ENCODE measurements at regions not wholly inside any gene's neighbourhood (a gene's known extent, or its start where the extent isn't known, plus 50 kb on each side); places are given as distances from the start of the nearest gene placed in this dataset.

DNA sequence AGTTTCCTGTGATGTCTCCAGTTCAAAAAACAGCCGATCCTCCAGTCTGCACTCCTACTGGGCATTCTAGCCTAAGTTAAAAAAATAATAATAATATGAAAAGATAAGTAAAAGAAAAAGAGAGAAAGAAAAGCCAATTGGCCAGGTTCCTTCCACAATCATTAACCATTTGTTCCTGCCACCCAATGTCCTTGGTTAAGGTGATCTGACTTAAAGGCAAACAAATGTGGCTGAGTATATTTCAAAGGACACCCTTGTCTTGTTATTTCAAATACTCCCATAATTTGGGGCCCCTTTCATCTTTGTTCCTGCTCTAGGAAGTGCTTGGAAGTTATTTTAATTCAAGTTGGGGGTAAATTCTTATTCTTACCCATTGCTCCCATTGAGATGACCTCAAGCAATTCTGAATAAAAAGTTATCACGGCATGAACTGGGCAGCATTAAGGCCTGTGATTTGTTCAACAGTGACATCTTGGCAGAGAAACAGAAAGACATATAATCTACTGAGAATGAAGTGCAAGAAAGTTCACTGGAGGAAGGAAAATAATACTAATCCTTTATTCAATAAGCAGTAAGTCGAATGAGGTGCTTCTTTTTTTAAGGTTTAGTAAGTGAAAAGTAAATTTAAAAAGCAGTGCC is 1054.5 kb upstream of the FANCL start:
- no peak for DNase-seq (ENCODE audit: low read depth in 6 of 9, low spot score in 9 of 9)
- H3K4me1 ChIP-seq (ENCODE audit: control insufficient read depth in 2 of 2, insufficient read depth in 2 of 2, low read length in 2 of 2), result no peaks in the 10 kb centered on the region
- H3K9me3 ChIP-seq (ENCODE audit: control insufficient read depth in 2 of 2, insufficient read depth in 1 of 2, low read length in 1 of 2), result no peaks in the 10 kb centered on the region
- no peaks in the 10 kb centered on the region for H3K27me3 ChIP-seq (ENCODE audit: control insufficient read depth in 2 of 2, insufficient read depth in 1 of 2, low read length in 1 of 2)
- WGBS, result 94% methylated on average over 3 of the region's 3 CpGs
- H3K4me3 ChIP-seq (ENCODE audit: low read length in 2 of 2), result no peak overlapping the region
- H3K36me3 ChIP-seq (ENCODE audit: control insufficient read depth in 2 of 2, insufficient read depth in 2 of 2, low read length in 1 of 2), result no peaks in the 10 kb centered on the region
- no peak overlapping the region for H3K27ac ChIP-seq (ENCODE audit: low read depth in 1 of 2, low read length in 1 of 2)

- no peaks in the 10 kb centered on the region for H3K36me3 ChIP-seq (ENCODE audit: control insufficient read depth in 2 of 2, insufficient read depth in 2 of 2, low read length in 1 of 2)
- no peaks in the 10 kb centered on the region for H3K27me3 ChIP-seq (ENCODE audit: control insufficient read depth in 2 of 2, insufficient read depth in 1 of 2, low read length in 1 of 2)
- H3K4me1 ChIP-seq (ENCODE audit: control insufficient read depth in 2 of 2, insufficient read depth in 2 of 2, low read length in 2 of 2), result no peaks in the 10 kb centered on the region
- no peaks in the 10 kb centered on the region for H3K9me3 ChIP-seq (ENCODE audit: control insufficient read depth in 2 of 2, insufficient read depth in 1 of 2, low read length in 1 of 2)
- no peak for DNase-seq (ENCODE audit: low read depth in 6 of 9, low spot score in 9 of 9)
- no peak overlapping the region for H3K27ac ChIP-seq (ENCODE audit: low read depth in 1 of 2, low read length in 1 of 2)
- WGBS, result 97% methylated on average over 2 of the region's 2 CpGs
- no peak overlapping the region for H3K4me3 ChIP-seq (ENCODE audit: low read length in 2 of 2)
These were observed 1047.6 kb upstream of the FANCL start for GRCh38 chr2:59288771-59289170.

- DNase-seq (ENCODE audit: low read depth in 6 of 9, low spot score in 9 of 9), result no peak
- H3K36me3 ChIP-seq (ENCODE audit: control insufficient read depth in 2 of 2, insufficient read depth in 2 of 2, low read length in 1 of 2), result no peaks in the 10 kb centered on the region
- H3K9me3 ChIP-seq (ENCODE audit: control insufficient read depth in 2 of 2, insufficient read depth in 1 of 2, low read length in 1 of 2), result no peaks in the 10 kb centered on the region
- H3K27me3 ChIP-seq (ENCODE audit: control insufficient read depth in 2 of 2, insufficient read depth in 1 of 2, low read length in 1 of 2), result no peaks in the 10 kb centered on the region
- H3K4me3 ChIP-seq (ENCODE audit: low read length in 2 of 2), result no peak overlapping the region
- 96% methylated on average over 6 of the region's 6 CpGs for WGBS
- no peaks in the 10 kb centered on the region for H3K4me1 ChIP-seq (ENCODE audit: control insufficient read depth in 2 of 2, insufficient read depth in 2 of 2, low read length in 2 of 2)
- H3K27ac ChIP-seq (ENCODE audit: low read depth in 1 of 2, low read length in 1 of 2), result no peak overlapping the region
These were observed 1041.4 kb upstream of the FANCL start for GRCh38 chr2:59282374-59283057.

- H3K4me1 ChIP-seq (ENCODE audit: control insufficient read depth in 2 of 2, insufficient read depth in 2 of 2, low read length in 2 of 2), result no peaks in the 10 kb centered on the region
- H3K9me3 ChIP-seq (ENCODE audit: control insufficient read depth in 2 of 2, insufficient read depth in 1 of 2, low read length in 1 of 2), result no peaks in the 10 kb centered on the region
- H3K36me3 ChIP-seq (ENCODE audit: control insufficient read depth in 2 of 2, insufficient read depth in 2 of 2, low read length in 1 of 2), result no peaks in the 10 kb centered on the region
- H3K4me3 ChIP-seq (ENCODE audit: low read length in 2 of 2), result no peak overlapping the region
- no peak for DNase-seq (ENCODE audit: low read depth in 6 of 9, low spot score in 9 of 9)
- 94% methylated on average over 5 of the region's 5 CpGs for WGBS
- no peak overlapping the region for H3K27ac ChIP-seq (ENCODE audit: low read depth in 1 of 2, low read length in 1 of 2)
- no peaks in the 10 kb centered on the region for H3K27me3 ChIP-seq (ENCODE audit: control insufficient read depth in 2 of 2, insufficient read depth in 1 of 2, low read length in 1 of 2)
These were observed 1036.5 kb upstream of the FANCL start for GRCh38 chr2:59277671-59278070.

- Histone ChIP-seq H3K4me3 (ENCODE audit: low read length in 2 of 2) (no peak overlapping the region), H3K4me1 (ENCODE audit: control insufficient read depth in 2 of 2, insufficient read depth in 2 of 2, low read length in 2 of 2) (no peaks in the 10 kb centered on the region), H3K27me3 (ENCODE audit: control insufficient read depth in 2 of 2, insufficient read depth in 1 of 2, low read length in 1 of 2) (no peaks in the 10 kb centered on the region), H3K9me3 (ENCODE audit: control insufficient read depth in 2 of 2, insufficient read depth in 1 of 2, low read length in 1 of 2) (no peaks in the 10 kb centered on the region), H3K36me3 (ENCODE audit: control insufficient read depth in 2 of 2, insufficient read depth in 2 of 2, low read length in 1 of 2) (no peaks in the 10 kb centered on the region), H3K27ac (ENCODE audit: low read depth in 1 of 2, low read length in 1 of 2) (no peak overlapping the region)
- DNase-seq (ENCODE audit: low read depth in 6 of 9, low spot score in 9 of 9), result no peak
- WGBS, result 77% methylated on average over 3 of the region's 3 CpGs
These were observed 1035.8 kb upstream of the FANCL start for GRCh38 chr2:59276917-59277316.

GRCh38 chr2:59276033-59276432 is 1034.9 kb upstream of the FANCL start:
- Histone ChIP-seq H3K27ac (ENCODE audit: low read depth in 1 of 2, low read length in 1 of 2) (no peak overlapping the region), H3K36me3 (ENCODE audit: control insufficient read depth in 2 of 2, insufficient read depth in 2 of 2, low read length in 1 of 2) (no peaks in the 10 kb centered on the region), H3K4me1 (ENCODE audit: control insufficient read depth in 2 of 2, insufficient read depth in 2 of 2, low read length in 2 of 2) (no peaks in the 10 kb centered on the region), H3K27me3 (ENCODE audit: control insufficient read depth in 2 of 2, insufficient read depth in 1 of 2, low read length in 1 of 2) (no peaks in the 10 kb centered on the region), H3K4me3 (ENCODE audit: low read length in 2 of 2) (no peak overlapping the region), H3K9me3 (ENCODE audit: control insufficient read depth in 2 of 2, insufficient read depth in 1 of 2, low read length in 1 of 2) (no peaks in the 10 kb centered on the region)
- DNase-seq (ENCODE audit: low read depth in 6 of 9, low spot score in 9 of 9), result peak in 1 of 9 donors; percentile 4
- 81% methylated on average over 2 of the region's 2 CpGs for WGBS

GRCh38 chr2:59266453-59266852 is 1025.3 kb upstream of the FANCL start:
- Histone ChIP-seq H3K27me3 (ENCODE audit: control insufficient read depth in 2 of 2, insufficient read depth in 1 of 2, low read length in 1 of 2) (no peaks in the 10 kb centered on the region), H3K4me1 (ENCODE audit: control insufficient read depth in 2 of 2, insufficient read depth in 2 of 2, low read length in 2 of 2) (no peaks in the 10 kb centered on the region), H3K27ac (ENCODE audit: low read depth in 1 of 2, low read length in 1 of 2) (no peak overlapping the region), H3K4me3 (ENCODE audit: low read length in 2 of 2) (no peak overlapping the region), H3K9me3 (ENCODE audit: control insufficient read depth in 2 of 2, insufficient read depth in 1 of 2, low read length in 1 of 2) (no peaks in the 10 kb centered on the region), H3K36me3 (ENCODE audit: control insufficient read depth in 2 of 2, insufficient read depth in 2 of 2, low read length in 1 of 2) (no peaks in the 10 kb centered on the region)
- DNase-seq (ENCODE audit: low read depth in 6 of 9, low spot score in 9 of 9), result no peak
- WGBS, result over 99% methylated on average over 2 of the region's 2 CpGs

DNA sequence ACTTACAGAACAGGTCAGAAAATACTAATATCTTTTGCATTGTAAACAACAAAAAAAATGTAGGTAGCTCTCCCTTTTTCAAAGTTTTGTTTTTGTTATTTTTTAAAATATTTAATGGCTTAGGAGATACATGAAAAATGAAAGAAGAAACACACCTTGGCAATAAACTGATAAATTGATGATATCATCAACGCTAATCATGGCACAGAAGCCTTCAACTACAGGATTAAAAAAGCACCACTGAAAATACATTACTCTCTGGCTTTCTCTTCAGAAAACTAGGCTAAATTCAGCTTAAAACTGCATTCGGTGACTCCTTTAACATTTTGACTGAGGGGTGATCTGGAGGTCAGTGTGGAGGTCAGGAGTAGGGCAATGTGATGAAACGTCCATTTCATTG is 1018.8 kb upstream of the FANCL start:
- WGBS, result 95% methylated on average over 3 of the region's 3 CpGs
- no peak overlapping the region for H3K4me3 ChIP-seq (ENCODE audit: low read length in 2 of 2)
- no peaks in the 10 kb centered on the region for H3K27me3 ChIP-seq (ENCODE audit: control insufficient read depth in 2 of 2, insufficient read depth in 1 of 2, low read length in 1 of 2)
- no peak for DNase-seq (ENCODE audit: low read depth in 6 of 9, low spot score in 9 of 9)
- no peaks in the 10 kb centered on the region for H3K36me3 ChIP-seq (ENCODE audit: control insufficient read depth in 2 of 2, insufficient read depth in 2 of 2, low read length in 1 of 2)
- no peaks in the 10 kb centered on the region for H3K9me3 ChIP-seq (ENCODE audit: control insufficient read depth in 2 of 2, insufficient read depth in 1 of 2, low read length in 1 of 2)
- no peak overlapping the region for H3K27ac ChIP-seq (ENCODE audit: low read depth in 1 of 2, low read length in 1 of 2)
- H3K4me1 ChIP-seq (ENCODE audit: control insufficient read depth in 2 of 2, insufficient read depth in 2 of 2, low read length in 2 of 2), result no peaks in the 10 kb centered on the region

DNA sequence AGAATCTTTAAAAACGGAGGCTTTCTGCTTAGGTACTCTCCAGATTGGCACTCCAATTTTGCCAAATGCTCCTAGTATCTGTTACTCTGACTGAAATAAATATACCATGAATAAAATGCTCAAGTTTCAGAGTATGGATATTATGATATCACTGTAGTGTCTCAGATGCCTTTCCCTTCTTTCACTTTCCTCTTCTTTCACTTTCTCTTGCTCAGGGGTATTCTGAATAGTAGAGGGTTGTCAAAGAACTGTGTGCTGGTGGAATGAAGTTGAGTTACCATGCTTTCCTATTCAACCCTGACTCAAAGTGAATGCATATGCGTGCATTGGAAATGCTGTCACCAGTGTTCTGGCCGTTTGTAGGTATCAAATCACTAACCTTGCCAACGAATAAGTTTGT is 1015.2 kb upstream of the FANCL start:
- Histone ChIP-seq H3K4me1 (ENCODE audit: control insufficient read depth in 2 of 2, insufficient read depth in 2 of 2, low read length in 2 of 2) (no peaks in the 10 kb centered on the region), H3K27ac (ENCODE audit: low read depth in 1 of 2, low read length in 1 of 2) (no peak overlapping the region), H3K27me3 (ENCODE audit: control insufficient read depth in 2 of 2, insufficient read depth in 1 of 2, low read length in 1 of 2) (no peaks in the 10 kb centered on the region), H3K4me3 (ENCODE audit: low read length in 2 of 2) (no peak overlapping the region), H3K9me3 (ENCODE audit: control insufficient read depth in 2 of 2, insufficient read depth in 1 of 2, low read length in 1 of 2) (no peaks in the 10 kb centered on the region), H3K36me3 (ENCODE audit: control insufficient read depth in 2 of 2, insufficient read depth in 2 of 2, low read length in 1 of 2) (no peaks in the 10 kb centered on the region)
- peak in 1 of 9 donors; percentile 2 for DNase-seq (ENCODE audit: low read depth in 6 of 9, low spot score in 9 of 9)
- 94% methylated on average over 4 of the region's 4 CpGs for WGBS
